Tibial artery (tissue), 4 donors: ENCODE measurements at regions not wholly inside any gene's neighbourhood (a gene's known extent, or its start where the extent isn't known, plus 50 kb on each side); places are given as distances from the start of the nearest gene placed in this dataset.
"Not testable (repeated sequence)": the region's sequence is repeated elsewhere in the genome, so short reads cannot be mapped to it uniquely, and the experiment has no call there.

Experiments used
- DNase-seq, 2 donors: peaks; one replicate each; pipeline ENCODE4 v3.0.0-alpha.2; 2019
- H3K27ac ChIP-seq, 2 donors: fragments of 200-600 bp; sonication (generic) in 1 of 2; 1 replicate in 1 of 2; 2 replicates in 1 of 2; pipeline ENCODE4 v1.5.1; 2018 to 2019; ENCODE audit warnings: mild to moderate bottlenecking in 1 of 2
- H3K27me3 ChIP-seq, 2 donors: fragments of 200-600 bp; sonication (generic) in 1 of 2; one replicate each; pipeline versions ENCODE4 v1.5.1 to v1.6.0; 2016 to 2019
- H3K36me3 ChIP-seq, 3 donors: fragments of 200-600 bp; sonication (generic) in 2 of 3; one replicate each; pipeline ENCODE4 v1.5.1; 2016 to 2019; ENCODE audit warnings: mild to moderate bottlenecking in 2 of 3
- H3K4me1 ChIP-seq, 4 donors: fragments of 200-600 bp; sonication (generic) in 2 of 4; 1 replicate in 3 of 4; 2 replicates in 1 of 4; pipeline ENCODE4 v1.5.1; 2016 to 2019
- H3K4me3 ChIP-seq, 2 donors: fragments of 200-600 bp; sonication (generic) in 1 of 2; 1 replicate in 1 of 2; 2 replicates in 1 of 2; pipeline ENCODE4 v1.5.1; 2018 to 2019; ENCODE audit warnings: mild to moderate bottlenecking in 2 of 2
- H3K9me3 ChIP-seq, 3 donors: fragments of 200-600 bp; sonication (generic) in 1 of 3; one replicate each; pipeline ENCODE4 v1.5.1; 2016 to 2019
- CTCF ChIP-seq, 2 experiments: fragments of 200-600 bp in 1 of 2; fragments of 450-650 bp in 1 of 2; IDR thresholded peaks; one replicate each; pipeline ENCODE4 v1.5.1; 2017 to 2019; ENCODE audit warnings: antibody characterized with exemption in 2 of 2, mild to moderate bottlenecking in 1 of 2, moderate library complexity in 1 of 2
- intact Hi-C: fragments of 100-400 bp; cut with DNase I; formaldehyde crosslinking; loops from one replicate; pipeline ENCODE4 v1.15.0; 2023; ENCODE audit warnings: low total_unique reads

GRCh38 chr6:76942203-76942966 lies 520.9 kb downstream of the HTR1B start:
- intact Hi-C loops: no loop called here
- H3K36me3 ChIP-seq: no peaks in the 10 kb centered on the region
- DNase-seq: no peak
- no peaks in the 10 kb centered on the region for H3K4me1 ChIP-seq
- no peak overlapping the region for H3K4me3 ChIP-seq
- no peaks in the 10 kb centered on the region for H3K9me3 ChIP-seq
- no peak for TF ChIP-seq CTCF (IDR thresholded peaks at IDR 0.05)
- no peak overlapping the region for H3K27ac ChIP-seq
- no peaks in the 10 kb centered on the region for H3K27me3 ChIP-seq

GRCh38 chr6:76940191-76940590 lies 523.1 kb downstream of the HTR1B start:
- H3K4me3 ChIP-seq: no peak overlapping the region
- intact Hi-C loops: no loop called here
- H3K4me1 ChIP-seq: no peaks in the 10 kb centered on the region
- no peak for DNase-seq
- H3K27ac ChIP-seq: no peak overlapping the region
- no peaks in the 10 kb centered on the region for H3K9me3 ChIP-seq
- TF ChIP-seq CTCF (IDR thresholded peaks at IDR 0.05): no peak
- H3K27me3 ChIP-seq: no peaks in the 10 kb centered on the region
- no peaks in the 10 kb centered on the region for H3K36me3 ChIP-seq

DNA sequence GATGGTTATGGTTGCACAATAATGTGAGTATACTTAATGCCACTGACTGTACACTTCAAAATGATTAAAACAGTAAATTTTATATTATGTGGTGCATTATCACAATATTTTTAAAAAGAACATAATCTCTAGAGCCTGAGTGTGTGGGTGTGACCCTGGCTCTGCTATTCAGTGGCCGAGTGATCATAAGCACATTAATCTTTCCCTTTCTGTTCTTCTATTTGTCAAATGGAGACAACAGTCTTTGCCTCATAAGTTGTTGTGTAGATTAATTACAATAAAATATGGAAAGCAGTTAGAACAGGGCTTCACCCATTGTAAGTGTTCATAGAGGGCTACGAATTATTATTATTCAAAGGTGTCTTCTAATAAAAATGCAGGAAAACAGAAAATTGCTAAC lies 548.6 kb downstream of the HTR1B start:
- Histone ChIP-seq H3K9me3 (no peaks in the 10 kb centered on the region), H3K4me1 (no peaks in the 10 kb centered on the region), H3K4me3 (no peak overlapping the region), H3K27ac (no peak overlapping the region), H3K27me3 (no peaks in the 10 kb centered on the region), H3K36me3 (no peaks in the 10 kb centered on the region)
- no peak for DNase-seq
- TF ChIP-seq CTCF (IDR thresholded peaks at IDR 0.05): no peak
- intact Hi-C loops: no loop called here

- H3K9me3 ChIP-seq, H3K4me1 ChIP-seq, DNase-seq, H3K36me3 ChIP-seq, H3K4me3 ChIP-seq, H3K27me3 ChIP-seq, intact Hi-C loops, H3K27ac ChIP-seq: not testable (repeated sequence)
These were observed 557.8 kb downstream of the HTR1B start for GRCh38 chr6:76905541-76905940.

DNA sequence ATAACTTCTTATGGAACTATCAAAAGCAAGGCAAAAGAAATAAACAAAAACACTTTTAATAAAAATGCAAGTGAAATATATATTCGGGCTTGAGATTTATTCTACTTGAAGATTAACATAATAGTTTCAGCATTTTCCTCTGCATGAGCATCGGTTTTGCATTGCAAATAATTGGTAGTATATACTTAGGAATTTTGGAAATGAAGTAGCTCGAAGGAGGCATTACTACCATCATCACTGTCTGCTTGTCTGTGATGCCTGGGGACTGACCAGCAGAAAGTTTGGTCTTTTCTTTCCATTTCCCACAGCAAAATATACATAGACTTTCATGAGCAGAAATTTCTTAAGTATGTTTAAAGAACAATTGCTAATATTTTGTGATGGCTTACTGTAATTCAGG lies 570.7 kb downstream of the HTR1B start:
- Histone ChIP-seq H3K9me3 (peaks cover 0 to 4% (median 0%) of the 10 kb centered on the region in 3 donors), H3K4me1 (no peaks in the 10 kb centered on the region), H3K36me3 (no peaks in the 10 kb centered on the region), H3K27ac (no peak overlapping the region), H3K4me3 (no peak overlapping the region), H3K27me3 (no peaks in the 10 kb centered on the region)
- DNase-seq: no peak
- no peak for TF ChIP-seq CTCF (IDR thresholded peaks at IDR 0.05)
- intact Hi-C loops: no loop called here

DNA sequence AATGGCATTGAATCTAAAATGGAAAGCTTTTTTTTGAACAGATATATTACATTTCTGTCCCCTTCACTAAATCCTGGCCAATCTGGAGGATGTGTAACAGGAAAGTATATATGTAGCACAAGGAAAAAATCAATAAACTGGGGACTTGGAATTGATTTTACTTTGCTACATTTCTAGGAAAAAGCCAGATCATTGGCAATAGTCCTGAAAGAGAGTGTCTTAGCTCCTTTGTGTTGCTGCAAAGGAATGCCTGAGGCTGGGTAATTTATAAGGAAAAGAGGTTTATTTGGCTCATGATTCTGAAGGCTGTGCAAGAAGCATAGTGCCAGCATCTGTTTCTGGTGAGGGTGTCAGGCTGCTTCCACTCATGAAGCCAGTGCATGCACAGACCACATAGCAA lies 574.9 kb downstream of the HTR1B start:
- H3K4me1 ChIP-seq: peaks cover 0 to 37% (median 9%) of the 10 kb centered on the region in 4 donors
- no peak for TF ChIP-seq CTCF (IDR thresholded peaks at IDR 0.05)
- no peaks in the 10 kb centered on the region for H3K36me3 ChIP-seq
- DNase-seq: no peak
- peaks cover 0 to 4% (median 0%) of the 10 kb centered on the region in 3 donors for H3K9me3 ChIP-seq
- intact Hi-C loops: loop anchor here (10.0 kb wide), 1 partner anchor 566 kb away; no protein-coding TSS in a partner anchor
- H3K27me3 ChIP-seq: no peaks in the 10 kb centered on the region
- no peak overlapping the region for H3K4me3 ChIP-seq
- no peak overlapping the region for H3K27ac ChIP-seq
